AG04450 (cell line): ENCODE measurements at regions not wholly inside any gene's neighbourhood (a gene's known extent, or its start where the extent isn't known, plus 50 kb on each side); places are given as distances from the start of the nearest gene placed in this dataset.

Experiments
- CTCF ChIA-PET: fragments of 300-600, 350-600 bp; formaldehyde crosslinking; extraction: SDS; loops from one replicate; lab custom pipeline; 2022; ENCODE audit warnings: antibody characterized with exemption, inconsistent platforms; lab: Charles Lee
- POLR2A ChIA-PET: fragments of 350-600 bp; formaldehyde crosslinking; extraction: SDS; loops from one replicate; lab custom pipeline; 2021; ENCODE audit warnings: antibody characterized with exemption, inconsistent platforms; lab: Yijun Ruan, JAX
- DNase-seq: peaks from one replicate; pipeline ENCODE4 v3.0.0-alpha.2; 2011; ENCODE audit warnings: low read depth, low spot score
- H3K27ac ChIP-seq: one replicate; pipeline ENCODE4 v1.5.1; 2012; ENCODE audit warnings: low read depth, low read length, control low read depth
- H3K27me3 ChIP-seq: one replicate; pipeline ENCODE4 v1.6.0; 2012; ENCODE audit warnings: low read length; ENCODE audit not compliant: control insufficient read depth, insufficient read depth
- H3K4me3 ChIP-seq: 2 replicates; pipeline ENCODE4 v1.5.1; 2011; ENCODE audit warnings: mild to moderate bottlenecking, low read depth, low read length, control low read depth
- H3K9me3 ChIP-seq: 2 replicates; pipeline ENCODE4 v1.5.1; 2012; ENCODE audit warnings: low read length; ENCODE audit not compliant: control insufficient read depth, insufficient read depth
- CTCF ChIP-seq: IDR thresholded peaks from 2 replicates; pipeline ENCODE4 v1.5.1; 2011; ENCODE audit warnings: low read depth, low read length, control low read depth, inconsistent platforms

GRCh38 chr3:135456108-135456790, 509.3 kb upstream of the PPP2R3A start:
- POLR2A ChIA-PET = no interaction called here

DNA sequence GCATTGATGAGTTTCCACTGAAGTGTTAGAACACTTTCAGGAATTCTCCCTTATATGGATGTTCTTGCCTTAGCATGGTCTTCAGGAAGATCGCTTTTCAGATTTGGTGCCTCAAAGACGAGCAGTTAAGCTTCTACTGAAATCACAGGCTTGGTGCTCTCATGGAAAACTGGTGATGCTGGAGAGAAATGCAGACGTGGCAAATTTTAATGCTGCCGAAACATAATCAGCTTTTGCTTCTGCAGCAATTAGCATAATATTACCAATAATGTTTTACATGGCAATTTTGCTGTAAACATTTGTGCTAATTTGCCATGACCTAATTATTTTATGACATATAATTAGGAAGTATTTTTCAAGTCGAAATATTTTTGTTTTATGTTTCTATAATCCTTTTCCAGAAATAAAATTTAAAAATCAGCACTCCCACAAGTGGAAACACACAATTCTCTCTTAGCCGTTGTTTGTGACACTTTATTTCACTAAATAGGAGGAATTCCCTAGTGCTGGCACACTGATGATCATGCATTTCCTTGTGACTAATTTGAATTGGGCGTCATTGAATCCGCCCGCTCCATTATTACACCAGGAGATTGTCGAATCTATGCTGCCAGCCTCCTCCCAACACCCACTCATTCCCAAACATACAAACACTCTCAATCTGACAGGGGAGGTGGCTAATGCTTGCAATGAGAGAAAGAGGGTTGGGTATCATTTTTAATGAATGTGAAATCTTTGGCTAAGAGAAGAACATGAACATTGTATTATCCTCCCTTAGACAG, 506.8 kb upstream of the PPP2R3A start:
- TF ChIP-seq CTCF = no peak
- ChIA-PET CTCF (no interaction called here), POLR2A (no interaction called here)

More at GRCh38 chr3:135456108-135456790, 509.3 kb upstream of the PPP2R3A start:
- H3K9me3 ChIP-seq = no peaks in the 10 kb centered on the region
- no peak overlapping the region for H3K4me3 ChIP-seq
- H3K27ac ChIP-seq = no peak overlapping the region
- no peaks in the 10 kb centered on the region for H3K27me3 ChIP-seq
- TF ChIP-seq CTCF = no peak
- no peak for DNase-seq
- CTCF ChIA-PET = no interaction called here

DNA sequence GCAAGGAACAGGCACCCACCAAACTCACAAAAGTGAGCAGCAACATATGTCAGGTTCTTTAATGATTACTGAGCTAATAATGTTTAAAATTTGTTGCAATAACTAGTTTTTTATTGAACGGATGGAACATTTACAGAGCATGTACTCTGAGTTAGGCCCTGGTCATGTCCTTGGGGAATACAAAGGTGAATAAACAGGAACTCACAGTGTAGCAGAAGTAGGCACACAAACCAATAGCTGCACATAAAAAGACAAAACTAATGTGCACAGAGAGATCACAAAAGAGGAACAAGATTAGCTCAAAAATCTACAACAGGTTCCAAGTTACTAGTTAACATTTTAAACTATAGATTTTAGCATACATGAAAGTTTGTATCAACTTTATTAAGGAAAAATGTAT, 505.3 kb upstream of the PPP2R3A start:
- POLR2A ChIA-PET = no interaction called here

More for the DNA sequence above, 506.8 kb upstream of the PPP2R3A start:
- Histone ChIP-seq H3K9me3 (no peaks in the 10 kb centered on the region), H3K4me3 (no peak overlapping the region), H3K27me3 (no peaks in the 10 kb centered on the region), H3K27ac (no peak overlapping the region)
- no peak for DNase-seq

GRCh38 chr3:135471911-135472310, 493.6 kb upstream of the PPP2R3A start:
- Histone ChIP-seq H3K9me3 (no peaks in the 10 kb centered on the region), H3K27ac (no peak overlapping the region), H3K4me3 (no peak overlapping the region), H3K27me3 (no peaks in the 10 kb centered on the region)
- POLR2A ChIA-PET = no interaction called here
- CTCF ChIA-PET = no interaction called here
- DNase-seq = no peak
- no peak for TF ChIP-seq CTCF

More for the DNA sequence above, 505.3 kb upstream of the PPP2R3A start:
- CTCF ChIA-PET = no interaction called here
- Histone ChIP-seq H3K27me3 (no peaks in the 10 kb centered on the region), H3K4me3 (no peak overlapping the region), H3K27ac (no peak overlapping the region), H3K9me3 (no peaks in the 10 kb centered on the region)
- DNase-seq = no peak
- no peak for TF ChIP-seq CTCF

DNA sequence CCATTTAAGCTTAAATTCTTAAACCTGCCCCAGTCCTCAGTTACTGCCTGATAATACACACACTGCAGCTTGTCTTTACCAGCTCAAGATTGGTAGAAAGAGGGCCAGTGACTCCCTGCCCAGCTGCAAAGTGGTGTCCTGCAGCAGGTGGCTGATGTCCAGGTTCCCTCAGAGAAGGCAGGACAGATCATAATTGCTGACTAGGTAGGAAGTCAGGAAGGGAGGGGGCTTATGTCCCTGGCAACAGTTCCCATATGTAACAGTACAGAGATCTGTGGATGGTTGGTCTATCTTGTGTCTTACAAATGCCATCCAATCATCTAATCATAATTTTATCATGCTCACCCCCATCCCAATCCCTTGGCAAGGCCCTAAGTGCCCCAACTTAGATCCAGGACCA, 492.1 kb upstream of the PPP2R3A start:
- Histone ChIP-seq H3K27ac (no peak overlapping the region), H3K27me3 (no peaks in the 10 kb centered on the region), H3K4me3 (no peak overlapping the region), H3K9me3 (no peaks in the 10 kb centered on the region)
- ChIA-PET CTCF (no interaction called here), POLR2A (no interaction called here)
- no peak for TF ChIP-seq CTCF
- DNase-seq = no peak
